Stomach (tissue), 8 donors: ENCODE measurements at regions not wholly inside any gene's neighbourhood (a gene's known extent, or its start where the extent isn't known, plus 50 kb on each side); places are given as distances from the start of the nearest gene placed in this dataset.

ENCODE experiments used
- DNase-seq, 2 donors: peaks; one replicate each; pipeline versions ENCODE4 v3.0.0 to v3.0.0-alpha.2; 2013 to 2019
- H3K27ac ChIP-seq, 5 donors: fragments of 200-600 bp in 4 of 5; sonication (generic) in 4 of 5; one replicate each; pipeline ENCODE4 v1.5.1; 2013 to 2019; ENCODE audit warnings: mild to moderate bottlenecking in 1 of 5, moderate library complexity in 1 of 5
- H3K27me3 ChIP-seq, 3 donors: fragments of 200-600 bp; sonication (generic); one replicate each; pipeline ENCODE4 v1.5.1; 2017 to 2019; ENCODE audit warnings: mixed run types in 1 of 3
- H3K36me3 ChIP-seq, 4 donors: fragments of 200-600 bp; sonication (generic); 1 replicate in 3 of 4; 2 replicates in 1 of 4; pipeline ENCODE4 v1.5.1; 2016 to 2019
- H3K4me1 ChIP-seq, 4 donors: fragments of 200-600 bp; sonication (generic); one replicate each; pipeline ENCODE4 v1.5.1; 2016 to 2019
- H3K4me3 ChIP-seq, 4 donors: fragments of 200-600 bp; sonication (generic) in 3 of 4; one replicate each; pipeline ENCODE4 v1.5.1; 2016 to 2019; ENCODE audit warnings: mild to moderate bottlenecking in 1 of 4
- H3K9me3 ChIP-seq, 4 donors: fragments of 200-600 bp; sonication (generic); one replicate each; pipeline ENCODE4 v1.5.1; 2016 to 2019
- CTCF ChIP-seq, 7 experiments: fragments of 450-650 bp in 4 of 7; fragments of 200-600 bp in 3 of 7; sonication (generic) in 3 of 7; IDR thresholded peaks; one replicate each; pipeline ENCODE4 v1.5.1; 2016 to 2019; ENCODE audit warnings: antibody characterized with exemption in 7 of 7, control low read depth in 2 of 7, mild to moderate bottlenecking in 1 of 7
- EP300 ChIP-seq: sonication (generic); formaldehyde crosslinking; IDR thresholded peaks from one replicate; pipeline ENCODE4 v1.6.1; 2017; ENCODE audit warnings: antibody characterized with exemption
- POLR2A ChIP-seq, 4 donors: fragments of 450-650 bp; IDR thresholded peaks; one replicate each; pipeline ENCODE4 v1.6.1; 2016; ENCODE audit warnings: antibody characterized with exemption in 4 of 4, control low read depth in 2 of 4, mild to moderate bottlenecking in 1 of 4, moderate library complexity in 1 of 4
- POLR2AphosphoS5 ChIP-seq, 3 donors: sonication (generic); formaldehyde crosslinking; IDR thresholded peaks; one replicate each; pipeline ENCODE4 v1.6.1; 2016; ENCODE audit warnings: antibody characterized with exemption in 3 of 3
- WGBS, 5 donors: extraction: QIAGEN DNeasy Blood & Tissue Kit in 3 of 5; methylation state at CpG; one replicate each; pipeline versions ENCODE4 v1.1.5 to v1.1.7; 2013 to 2018; 5-methylcytosine and 5-hydroxymethylcytosine counted together
- intact Hi-C: fragments of 100-400 bp; cut with DNase I; formaldehyde crosslinking; loops from one replicate; pipeline ENCODE4 v1.15.1; 2023; ENCODE audit warnings: low total_unique reads
- donor health status: healthy with polysubstance abuse.
- donor health status: Bipolar disorder and iron deficiency.
- donor health status: healthy.

GRCh38 chr9:90514877-90515276 is 127.7 kb downstream of the DIRAS2 start:
- no peak overlapping the region for H3K4me3 ChIP-seq
- H3K27me3 ChIP-seq: no peaks in the 10 kb centered on the region
- no peaks in the 10 kb centered on the region for H3K9me3 ChIP-seq
- H3K36me3 ChIP-seq: no peaks in the 10 kb centered on the region
- no peak overlapping the region for H3K27ac ChIP-seq
- TF ChIP-seq EP300 (no peak), CTCF (IDR thresholded peaks at IDR 0.05) (no peak), POLR2A (IDR thresholded peaks at IDR 0.05) (no peak), POLR2AphosphoS5 (IDR thresholded peaks at IDR 0.05) (no peak)
- WGBS, 5 donors: 83 to 96% (median 87%) methylated on average over 3 of the region's 3 CpGs
- DNase-seq: no peak
- intact Hi-C loops: no loop called here
- peaks cover 0 to 5% (median 0%) of the 10 kb centered on the region in 4 donors for H3K4me1 ChIP-seq

- 75 to 88% (median 86%) methylated on average over 5 of the region's 5 CpGs for WGBS, 5 donors
Measured at GRCh38 chr9:90515510-90515909, 127.1 kb downstream of the DIRAS2 start.

GRCh38 chr9:90517103-90517502 is 125.5 kb downstream of the DIRAS2 start:
- intact Hi-C loops: no loop called here
- no peaks in the 10 kb centered on the region for H3K36me3 ChIP-seq
- H3K4me3 ChIP-seq: no peak overlapping the region
- DNase-seq: peak in 1 of 2 donors; percentile 35
- 22 to 37% (median 32%) methylated on average over 2 of the region's 2 CpGs for WGBS, 5 donors
- no peaks in the 10 kb centered on the region for H3K9me3 ChIP-seq
- peaks cover 0 to 5% (median 0%) of the 10 kb centered on the region in 4 donors for H3K4me1 ChIP-seq
- no peak overlapping the region for H3K27ac ChIP-seq
- H3K27me3 ChIP-seq: no peaks in the 10 kb centered on the region
- no peak for TF ChIP-seq POLR2AphosphoS5 (IDR thresholded peaks at IDR 0.05)
- no peak for TF ChIP-seq EP300
- TF ChIP-seq POLR2A (IDR thresholded peaks at IDR 0.05): no peak
- TF ChIP-seq CTCF (IDR thresholded peaks at IDR 0.05): no peak

More at GRCh38 chr9:90515510-90515909, 127.1 kb downstream of the DIRAS2 start:
- no peak for DNase-seq
- no peaks in the 10 kb centered on the region for H3K36me3 ChIP-seq
- no peak overlapping the region for H3K4me3 ChIP-seq
- H3K27me3 ChIP-seq: no peaks in the 10 kb centered on the region
- H3K4me1 ChIP-seq: peaks cover 0 to 5% (median 0%) of the 10 kb centered on the region in 4 donors
- intact Hi-C loops: no loop called here
- TF ChIP-seq POLR2A (IDR thresholded peaks at IDR 0.05) (no peak), EP300 (no peak), POLR2AphosphoS5 (IDR thresholded peaks at IDR 0.05) (no peak), CTCF (IDR thresholded peaks at IDR 0.05) (no peak)
- H3K9me3 ChIP-seq: no peaks in the 10 kb centered on the region
- H3K27ac ChIP-seq: no peak overlapping the region

GRCh38 chr9:90521811-90522570 is 120.6 kb downstream of the DIRAS2 start:
- TF ChIP-seq EP300: no peak
- TF ChIP-seq POLR2A (IDR thresholded peaks at IDR 0.05): no peak
- TF ChIP-seq CTCF (IDR thresholded peaks at IDR 0.05): no peak
- no peak for TF ChIP-seq POLR2AphosphoS5 (IDR thresholded peaks at IDR 0.05)
- 83 to 87% (median 86%) methylated on average over 7 of the region's 7 CpGs for WGBS, 5 donors
- H3K27ac ChIP-seq: no peak overlapping the region
- no peaks in the 10 kb centered on the region for H3K36me3 ChIP-seq
- no peak for DNase-seq
- H3K27me3 ChIP-seq: peaks cover 0 to 11% (median 0%) of the 10 kb centered on the region in 3 donors
- intact Hi-C loops: no loop called here
- H3K4me1 ChIP-seq: peaks cover 0 to 5% (median 0%) of the 10 kb centered on the region in 4 donors
- H3K4me3 ChIP-seq: no peak overlapping the region
- no peaks in the 10 kb centered on the region for H3K9me3 ChIP-seq
